IPS DF 19.7 (cell line): ENCODE measurements at regions not wholly inside any gene's neighbourhood (a gene's known extent, or its start where the extent isn't known, plus 50 kb on each side); places are given as distances from the start of the nearest gene placed in this dataset.

Source experiments
- DNase-seq: peaks from one replicate; pipeline ENCODE4 v3.0.0-alpha.2; 2013; ENCODE audit warnings: low read depth, low spot score

- DNase-seq: no peak
Measured at GRCh38 chr4:1542516-1543320, 136.5 kb upstream of the NKX1-1 start.

GRCh38 chr4:1542226-1542490, 135.9 kb upstream of the NKX1-1 start:
- no peak for DNase-seq

- DNase-seq: no peak
Measured at GRCh38 chr4:1541449-1542225, 135.4 kb upstream of the NKX1-1 start.

GRCh38 chr4:1540601-1541375, 134.5 kb upstream of the NKX1-1 start:
- no peak for DNase-seq

DNA sequence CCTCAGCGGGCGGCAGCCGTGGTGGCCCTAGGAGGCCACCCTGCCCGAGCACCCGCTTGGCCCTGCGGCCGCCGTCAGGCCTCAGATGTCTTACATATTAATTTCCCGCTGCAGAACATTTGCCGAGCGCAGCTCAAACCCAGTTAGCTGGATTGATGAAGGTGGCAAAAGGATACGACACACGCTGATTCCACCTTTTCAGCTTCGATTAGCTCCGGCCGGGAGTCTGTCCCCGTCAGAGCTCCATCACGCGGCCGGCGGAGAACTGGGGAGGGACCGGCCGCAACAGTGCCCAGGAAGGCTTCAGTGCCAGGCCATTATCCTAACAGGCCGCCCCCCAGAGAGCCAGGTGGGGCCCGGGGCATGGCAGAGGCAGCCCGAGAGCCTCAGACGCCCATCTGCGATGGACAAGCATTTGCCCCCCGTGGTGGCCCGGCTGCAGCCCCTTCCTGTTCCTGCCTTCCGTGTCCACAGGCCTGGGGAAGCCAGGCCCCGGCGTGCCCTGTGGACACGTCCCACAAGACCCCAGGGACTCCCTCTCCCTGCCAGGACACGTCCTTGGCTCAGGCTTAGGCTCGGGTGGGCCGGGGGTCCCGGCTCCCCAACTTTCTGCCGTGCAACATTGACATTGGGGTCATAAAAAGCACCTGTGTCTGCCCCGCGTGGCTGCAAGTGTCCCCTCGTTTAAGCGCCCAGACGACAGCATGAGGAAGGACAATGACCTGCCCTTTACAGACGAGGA, 133.8 kb upstream of the NKX1-1 start:
- DNase-seq: no peak

DNA sequence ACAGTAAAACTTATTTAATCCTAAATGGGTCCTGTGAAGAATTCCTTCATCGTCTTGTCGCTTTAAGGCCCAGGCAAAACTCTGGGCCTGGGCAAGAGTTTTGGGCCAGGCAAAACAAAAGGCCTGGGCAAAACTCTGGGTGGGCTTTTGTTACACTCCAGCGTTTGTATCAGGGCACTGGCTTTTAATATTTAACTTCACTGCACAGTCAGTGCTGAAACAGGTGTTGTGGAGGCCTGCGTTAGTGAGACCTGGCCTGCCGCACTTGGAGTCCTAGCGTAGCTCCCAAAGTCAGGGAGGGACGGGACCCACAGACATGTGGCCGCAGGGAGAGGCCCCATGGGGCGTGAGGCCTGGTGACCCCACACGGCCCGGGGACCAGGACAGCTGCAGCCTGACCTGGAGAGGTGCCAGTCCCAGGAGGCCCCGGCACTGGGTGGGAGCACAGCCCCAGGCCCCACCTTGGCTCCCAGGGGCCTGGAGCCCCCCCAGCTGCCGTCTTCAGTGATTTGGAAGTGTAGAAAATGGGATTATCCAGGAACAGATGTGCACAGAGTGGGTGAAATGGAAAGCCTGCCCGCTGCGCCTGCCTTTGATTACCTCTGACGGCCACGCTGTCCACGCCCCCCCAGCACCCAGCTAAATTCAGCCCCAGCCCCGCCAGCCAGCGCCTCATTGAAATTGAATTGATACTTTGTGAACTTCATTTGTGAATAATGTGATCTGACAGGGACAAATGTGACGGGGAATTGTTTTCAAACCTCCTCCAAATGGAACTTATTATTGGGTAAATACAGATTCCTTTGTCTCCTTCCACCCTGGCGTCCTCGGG, 132.9 kb upstream of the NKX1-1 start:
- DNase-seq: no peak

DNA sequence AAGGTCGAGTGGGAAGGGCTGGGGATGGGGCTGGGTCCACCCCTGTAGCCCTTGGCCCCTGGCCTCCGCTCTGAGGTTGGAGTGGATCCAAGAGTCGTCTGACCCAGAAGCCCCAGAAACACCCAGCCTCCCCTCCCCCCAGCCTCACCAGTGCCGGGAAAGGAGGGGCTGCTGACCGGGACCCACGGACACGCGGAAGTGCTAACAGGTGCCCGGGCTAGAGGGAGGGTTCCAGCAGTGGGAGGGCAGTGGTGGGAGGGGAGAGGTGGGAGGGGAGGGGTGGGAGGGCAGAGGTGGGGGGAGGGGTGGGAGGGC, 131.8 kb upstream of the NKX1-1 start:
- DNase-seq: no peak

DNA sequence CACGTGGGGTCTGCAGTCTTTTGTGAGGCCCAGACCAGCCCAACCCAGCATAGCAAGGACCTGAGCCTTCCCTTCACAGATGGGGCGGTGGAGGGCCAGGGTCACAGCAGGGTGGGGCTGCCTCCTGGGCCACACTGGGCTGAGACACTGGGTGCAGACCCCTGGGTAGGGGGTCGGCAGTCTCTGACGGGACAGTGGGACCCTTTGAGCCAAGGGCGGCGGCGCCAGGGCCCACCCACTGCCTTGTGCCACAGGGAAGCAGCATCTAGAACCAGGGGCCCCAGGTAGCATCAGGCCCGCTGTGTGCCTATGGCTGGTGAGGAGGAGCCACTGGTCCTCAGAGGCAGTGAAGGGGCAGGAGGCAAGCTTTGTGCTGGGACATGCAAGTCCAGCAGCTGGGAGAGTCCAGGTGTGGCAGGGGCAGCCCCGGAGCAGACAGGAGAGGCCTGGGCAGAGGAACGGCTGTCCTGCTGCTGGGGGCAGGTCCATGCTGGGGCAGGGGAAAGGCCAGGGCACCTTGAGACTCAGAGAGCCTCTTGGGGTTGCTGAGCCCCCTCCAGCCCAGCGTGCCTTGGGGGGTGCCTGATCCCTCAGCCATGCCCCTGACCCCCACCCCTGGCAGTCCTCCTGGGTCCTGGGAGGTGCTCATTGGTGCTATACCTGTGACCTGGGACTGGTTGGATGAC, 131.3 kb upstream of the NKX1-1 start:
- no peak for DNase-seq

GRCh38 chr4:1536579-1537409, 130.6 kb upstream of the NKX1-1 start:
- no peak for DNase-seq

DNA sequence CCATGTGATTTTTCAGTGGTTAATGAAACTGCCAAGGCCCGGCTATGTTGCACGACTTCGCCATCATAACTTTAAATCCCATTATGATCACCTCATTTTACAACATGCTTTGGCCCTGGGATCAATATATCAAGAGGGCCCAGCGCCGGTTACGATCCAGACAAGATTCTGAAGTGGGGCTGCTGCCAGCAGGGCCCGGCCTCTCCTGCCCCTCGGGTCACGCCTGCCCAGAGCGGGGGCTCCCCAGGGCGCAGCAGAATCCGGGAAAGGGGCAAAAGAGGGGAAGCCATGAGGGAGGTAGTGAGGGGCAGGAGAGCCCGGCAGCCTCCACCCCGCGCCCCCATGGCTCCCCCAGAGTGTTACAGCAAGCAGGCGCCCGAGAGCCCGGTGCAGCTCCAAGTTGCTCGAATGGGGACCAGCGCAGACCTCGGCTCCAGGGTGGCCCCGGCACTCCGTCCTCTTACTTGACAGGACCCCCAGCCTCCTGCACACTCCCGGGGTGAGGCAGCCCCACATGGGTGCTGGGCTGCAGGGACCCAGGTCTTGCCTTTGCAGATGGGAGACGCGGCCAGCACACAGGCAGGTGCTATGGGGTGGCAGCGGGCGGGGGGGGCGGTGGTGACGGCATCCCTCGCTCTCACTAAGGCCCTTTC, 129.8 kb upstream of the NKX1-1 start:
- DNase-seq: no peak

DNA sequence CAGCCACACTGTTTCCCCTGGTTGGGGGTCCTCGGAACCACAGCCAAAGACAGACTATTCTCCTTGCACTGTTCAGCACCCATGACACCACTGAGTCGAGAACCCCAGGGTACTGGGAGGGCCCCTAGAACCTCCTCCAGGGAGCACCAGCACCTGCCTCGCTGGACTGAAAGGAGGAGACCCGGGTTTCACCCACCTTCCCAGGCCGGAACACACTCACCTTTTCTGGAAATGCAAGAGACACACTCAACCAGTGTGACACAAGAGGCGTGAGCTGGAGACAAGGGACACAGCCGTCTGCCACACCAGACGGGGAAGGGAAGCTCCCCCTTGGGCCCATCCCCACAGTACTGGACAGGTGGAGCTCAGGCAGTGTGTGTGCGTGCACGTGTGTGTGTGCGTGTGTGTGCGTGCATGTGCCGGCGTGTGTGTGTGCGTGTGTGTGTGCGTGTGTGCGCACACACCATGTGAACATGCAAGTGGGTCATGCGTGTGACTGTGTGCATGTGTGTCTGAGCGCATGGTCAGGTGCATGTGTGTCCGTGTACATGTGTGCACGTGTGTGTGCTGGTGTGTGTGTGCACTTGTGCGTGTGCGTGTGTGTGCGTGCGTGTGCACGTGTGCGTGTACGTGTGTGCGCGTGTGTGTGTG, 128.8 kb upstream of the NKX1-1 start:
- DNase-seq: no peak

DNA sequence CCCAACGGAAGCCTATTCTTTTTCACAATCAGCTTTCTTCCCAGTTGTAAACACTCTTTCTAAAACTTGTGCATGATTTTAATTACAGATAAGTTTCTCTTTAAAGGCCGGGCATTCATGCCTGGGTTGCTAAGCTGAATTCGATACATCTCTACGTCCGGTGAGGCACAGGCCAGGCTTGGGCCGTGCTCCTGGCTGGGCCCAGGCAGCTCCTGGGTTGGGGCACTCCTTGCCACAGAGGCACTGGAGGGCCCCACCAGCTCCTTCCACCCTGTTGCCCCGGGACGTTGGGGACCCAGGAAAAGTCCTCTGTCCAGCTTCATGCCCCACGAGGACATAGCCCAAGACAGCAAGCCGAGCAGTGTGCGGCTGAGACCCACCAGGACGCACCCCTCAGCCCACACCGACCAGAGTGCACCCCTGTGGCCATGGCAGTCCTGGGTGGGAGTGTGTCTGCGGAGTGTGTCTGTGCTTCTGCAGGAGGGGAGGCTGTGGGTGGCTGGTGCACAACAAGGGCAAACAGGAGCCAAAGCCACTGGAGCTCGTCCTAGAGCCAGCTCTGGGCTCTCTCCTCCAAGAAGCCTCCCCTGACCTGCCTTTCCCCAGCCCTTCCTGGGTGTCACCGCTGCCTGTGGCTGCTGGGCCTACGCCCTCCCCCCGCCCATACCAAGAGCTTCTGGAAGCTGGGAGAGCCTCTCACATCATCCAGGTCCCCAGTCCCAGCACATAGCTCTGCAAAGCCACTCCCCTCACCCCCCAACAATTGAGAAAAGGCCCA, 128.0 kb upstream of the NKX1-1 start:
- DNase-seq: no peak

DNA sequence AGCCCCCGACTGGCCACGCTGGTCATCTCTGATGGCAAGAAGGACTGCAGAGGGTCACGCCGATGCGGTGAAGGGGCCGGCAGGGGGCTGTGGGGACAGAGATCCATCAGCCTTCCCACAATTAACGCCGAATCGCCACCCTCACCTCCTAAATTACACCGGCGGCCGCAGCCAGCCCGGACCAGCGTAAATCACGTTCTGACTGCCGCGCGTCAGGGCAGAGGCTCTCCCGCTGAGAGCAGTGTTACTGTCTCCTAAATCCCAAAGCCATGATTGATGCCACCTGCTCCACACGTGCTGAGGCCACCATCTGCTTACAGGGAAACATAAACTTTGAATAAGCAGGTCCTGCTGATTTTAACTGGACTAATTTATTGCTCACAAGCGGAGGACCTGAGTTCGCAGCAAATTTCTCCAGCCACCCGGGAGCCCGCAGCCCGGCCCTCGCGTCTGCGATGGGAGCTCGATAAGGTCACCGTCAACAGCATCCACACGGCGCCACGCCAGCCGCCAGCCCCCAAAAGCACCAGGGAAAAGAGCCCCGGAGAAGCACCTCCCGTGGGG, 127.3 kb upstream of the NKX1-1 start:
- DNase-seq: no peak

- DNase-seq: no peak
Measured at GRCh38 chr4:1532549-1533395, 126.5 kb upstream of the NKX1-1 start.

- DNase-seq: no peak
Measured at GRCh38 chr4:1531683-1532548, 125.7 kb upstream of the NKX1-1 start.

GRCh38 chr4:1530356-1530755, 124.1 kb upstream of the NKX1-1 start:
- DNase-seq: no peak
